WTC11 (cell line): ENCODE measurements at regions not wholly inside any gene's neighbourhood (a gene's known extent, or its start where the extent isn't known, plus 50 kb on each side); places are given as distances from the start of the nearest gene placed in this dataset.

ENCODE experiments used
- ATAC-seq: fragments of 200-7000 bp; cut with Tn5 transposase; 2 replicates; pipeline ENCODE4 v1.10.0; 2021; ENCODE audit warnings: mild to moderate bottlenecking, moderate library complexity
- CTCF ChIA-PET: fragments of 300-600 bp; sonication (Branson Sonifier 250); formaldehyde crosslinking; loops from one replicate; lab custom pipeline; 2021; ENCODE audit warnings: antibody characterized with exemption; lab: Charles Lee
- POLR2A ChIA-PET: fragments of 350-600 bp; sonication (Branson Sonifier 250); formaldehyde crosslinking; loops from one replicate; lab custom pipeline; 2021; ENCODE audit warnings: antibody characterized with exemption; lab: Charles Lee
- DNase-seq: peaks from one replicate; pipeline ENCODE4 v3.0.0; 2021; ENCODE audit warnings: low spot score
- H3K27ac Mint-ChIP-seq: 2 replicates; pipeline ENCODE4 v1.8.0; 2021; ENCODE audit warnings: mixed read lengths
- H3K27me3 Mint-ChIP-seq: 2 replicates; pipeline ENCODE4 v1.8.0; 2021; ENCODE audit warnings: low read depth, mild to moderate bottlenecking, moderate library complexity, mixed read lengths
- H3K36me3 Mint-ChIP-seq: 2 replicates; pipeline ENCODE4 v1.8.0; 2021; ENCODE audit warnings: mixed read lengths
- H3K4me1 Mint-ChIP-seq: 2 replicates; pipeline ENCODE4 v1.8.0; 2022; ENCODE audit warnings: mixed read lengths
- H3K4me3 Mint-ChIP-seq: 2 replicates; pipeline ENCODE4 v1.8.0; 2021; ENCODE audit warnings: mild to moderate bottlenecking, moderate library complexity, mixed read lengths
- H3K9me3 Mint-ChIP-seq: 2 replicates; pipeline ENCODE4 v1.8.0; 2021; ENCODE audit warnings: mixed read lengths
- ATF2 ChIP-seq: sonication (generic); formaldehyde crosslinking; IDR thresholded peaks from 2 replicates; pipeline ENCODE4 v1.8.1; 2022; ENCODE audit warnings: low read depth, missing genetic modification reagents, borderline replicate concordance
- ATF6 ChIP-seq: sonication (generic); formaldehyde crosslinking; IDR thresholded peaks from 2 replicates; pipeline ENCODE4 v1.8.1; 2023; ENCODE audit warnings: mild to moderate bottlenecking, missing genetic modification reagents
- CTCF ChIP-seq: fragments of 200-600 bp; IDR thresholded peaks from 2 replicates; pipeline ENCODE4 v1.8.0; 2022; ENCODE audit warnings: antibody characterized with exemption
- FOXK1 ChIP-seq: sonication (generic); formaldehyde crosslinking; IDR thresholded peaks from 2 replicates; pipeline ENCODE4 v1.8.0; 2022; ENCODE audit warnings: mild to moderate bottlenecking, moderate library complexity, missing genetic modification reagents
- HMGA2 ChIP-seq: fragments of 250-450 bp; sonication (Bioruptor Pico); IDR thresholded peaks from 2 replicates; pipeline ENCODE4 v1.4.0; 2021; ENCODE audit warnings: mild to moderate bottlenecking, moderate library complexity
- IRF2 ChIP-seq: sonication (generic); formaldehyde crosslinking; IDR thresholded peaks from 2 replicates; pipeline ENCODE4 v1.8.0; 2022; ENCODE audit warnings: low read depth, missing genetic modification reagents, borderline replicate concordance
- NFE2L1 ChIP-seq: sonication (generic); formaldehyde crosslinking; IDR thresholded peaks from 2 replicates; pipeline ENCODE4 v1.8.1; 2023; ENCODE audit warnings: missing genetic modification reagents
- ZNF232 ChIP-seq: sonication (generic); formaldehyde crosslinking; IDR thresholded peaks from 2 replicates; pipeline ENCODE4 v1.8.0; 2022; ENCODE audit warnings: mild to moderate bottlenecking, missing genetic modification reagents
- ZNF396 ChIP-seq: fragments of 250-450 bp; sonication (Bioruptor Pico); IDR thresholded peaks from 2 replicates; pipeline ENCODE4 v1.8.0; 2021; ENCODE audit warnings: mild to moderate bottlenecking, moderate library complexity, borderline replicate concordance
- ZNF425 ChIP-seq: fragments of 250-450 bp; sonication (Bioruptor Pico); conservative IDR thresholded peaks from 2 replicates; pipeline ENCODE4 v1.9.0; 2021; ENCODE audit warnings: mild to moderate bottlenecking
- TF ChIP-seq, protein P1 (sequence below): sonication (generic); formaldehyde crosslinking; IDR thresholded peaks from 2 replicates; pipeline ENCODE4 v1.8.1; 2023; ENCODE audit warnings: mild to moderate bottlenecking, missing genetic modification reagents, moderate library complexity
- TF ChIP-seq, protein P2 (sequence below): fragments of 250-450 bp; sonication (Bioruptor Pico); IDR thresholded peaks from 2 replicates; pipeline ENCODE4 v1.9.0; 2021; ENCODE audit warnings: mild to moderate bottlenecking, borderline replicate concordance
- TF ChIP-seq, protein P3 (sequence below): fragments of 250-450 bp; sonication (Bioruptor Pico); IDR thresholded peaks from 2 replicates; pipeline ENCODE4 v1.9.0; 2021; ENCODE audit warnings: moderate library complexity, mild to moderate bottlenecking, inconsistent platforms, borderline replicate concordance

- no peak for TF ChIP-seq CTCF
- no peak for TF ChIP-seq HMGA2
- TF ChIP-seq NFE2L1: no peak
- no peak for TF ChIP-seq ZNF425 (CRISPR knock-in tag)
- TF ChIP-seq, protein P1, sequence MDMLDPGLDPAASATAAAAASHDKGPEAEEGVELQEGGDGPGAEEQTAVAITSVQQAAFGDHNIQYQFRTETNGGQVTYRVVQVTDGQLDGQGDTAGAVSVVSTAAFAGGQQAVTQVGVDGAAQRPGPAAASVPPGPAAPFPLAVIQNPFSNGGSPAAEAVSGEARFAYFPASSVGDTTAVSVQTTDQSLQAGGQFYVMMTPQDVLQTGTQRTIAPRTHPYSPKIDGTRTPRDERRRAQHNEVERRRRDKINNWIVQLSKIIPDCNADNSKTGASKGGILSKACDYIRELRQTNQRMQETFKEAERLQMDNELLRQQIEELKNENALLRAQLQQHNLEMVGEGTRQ (CRISPR knock-in tag): no peak
- no peak for TF ChIP-seq ATF2 (CRISPR knock-in tag)
- TF ChIP-seq, protein P2, sequence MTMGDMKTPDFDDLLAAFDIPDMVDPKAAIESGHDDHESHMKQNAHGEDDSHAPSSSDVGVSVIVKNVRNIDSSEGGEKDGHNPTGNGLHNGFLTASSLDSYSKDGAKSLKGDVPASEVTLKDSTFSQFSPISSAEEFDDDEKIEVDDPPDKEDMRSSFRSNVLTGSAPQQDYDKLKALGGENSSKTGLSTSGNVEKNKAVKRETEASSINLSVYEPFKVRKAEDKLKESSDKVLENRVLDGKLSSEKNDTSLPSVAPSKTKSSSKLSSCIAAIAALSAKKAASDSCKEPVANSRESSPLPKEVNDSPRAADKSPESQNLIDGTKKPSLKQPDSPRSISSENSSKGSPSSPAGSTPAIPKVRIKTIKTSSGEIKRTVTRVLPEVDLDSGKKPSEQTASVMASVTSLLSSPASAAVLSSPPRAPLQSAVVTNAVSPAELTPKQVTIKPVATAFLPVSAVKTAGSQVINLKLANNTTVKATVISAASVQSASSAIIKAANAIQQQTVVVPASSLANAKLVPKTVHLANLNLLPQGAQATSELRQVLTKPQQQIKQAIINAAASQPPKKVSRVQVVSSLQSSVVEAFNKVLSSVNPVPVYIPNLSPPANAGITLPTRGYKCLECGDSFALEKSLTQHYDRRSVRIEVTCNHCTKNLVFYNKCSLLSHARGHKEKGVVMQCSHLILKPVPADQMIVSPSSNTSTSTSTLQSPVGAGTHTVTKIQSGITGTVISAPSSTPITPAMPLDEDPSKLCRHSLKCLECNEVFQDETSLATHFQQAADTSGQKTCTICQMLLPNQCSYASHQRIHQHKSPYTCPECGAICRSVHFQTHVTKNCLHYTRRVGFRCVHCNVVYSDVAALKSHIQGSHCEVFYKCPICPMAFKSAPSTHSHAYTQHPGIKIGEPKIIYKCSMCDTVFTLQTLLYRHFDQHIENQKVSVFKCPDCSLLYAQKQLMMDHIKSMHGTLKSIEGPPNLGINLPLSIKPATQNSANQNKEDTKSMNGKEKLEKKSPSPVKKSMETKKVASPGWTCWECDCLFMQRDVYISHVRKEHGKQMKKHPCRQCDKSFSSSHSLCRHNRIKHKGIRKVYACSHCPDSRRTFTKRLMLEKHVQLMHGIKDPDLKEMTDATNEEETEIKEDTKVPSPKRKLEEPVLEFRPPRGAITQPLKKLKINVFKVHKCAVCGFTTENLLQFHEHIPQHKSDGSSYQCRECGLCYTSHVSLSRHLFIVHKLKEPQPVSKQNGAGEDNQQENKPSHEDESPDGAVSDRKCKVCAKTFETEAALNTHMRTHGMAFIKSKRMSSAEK (CRISPR knock-in tag): no peak
- TF ChIP-seq ATF6: no peak
- TF ChIP-seq, all 79 proteins: peak for 0
Measured at GRCh38 chr18:42447688-42448087, 492.7 kb downstream of the PIK3C3 start (continued).

DNA sequence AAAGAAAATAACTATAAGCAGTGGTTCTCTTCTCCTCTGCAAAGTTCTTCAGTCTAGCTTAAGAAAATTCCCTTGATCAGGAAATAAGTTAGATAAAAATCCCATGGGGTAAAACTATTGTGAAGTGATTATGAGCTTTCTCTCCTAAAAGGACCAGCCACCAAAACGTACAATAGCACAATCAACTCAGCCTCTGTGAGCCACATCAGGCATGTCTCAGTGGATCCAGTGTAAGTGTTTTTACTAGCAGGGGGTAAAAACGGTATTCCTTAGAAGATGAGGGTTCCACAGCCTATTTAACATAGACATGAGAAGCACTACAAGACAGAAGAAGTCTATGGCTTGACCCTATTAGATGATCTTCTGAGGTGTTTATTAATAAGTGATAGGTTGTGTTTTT, 503.2 kb downstream of the PIK3C3 start:
- Mint-ChIP-seq H3K27me3 (no peaks in the 10 kb centered on the region; the same call in 1 of the 2 replicates), H3K4me1 (no peaks in the 10 kb centered on the region), H3K27ac (no peak overlapping the region), H3K4me3 (no peak overlapping the region), H3K9me3 (no peaks in the 10 kb centered on the region), H3K36me3 (no peaks in the 10 kb centered on the region)
- POLR2A ChIA-PET: no interaction called here
- CTCF ChIA-PET: interaction anchor here (0.8 kb wide), 1 partner anchor 344 kb away, joined by 3 read pairs; no protein-coding TSS in a partner anchor
- TF ChIP-seq IRF2 (CRISPR knock-in tag) (no peak), ZNF396 (no peak), ZNF232 (no peak), FOXK1 (CRISPR knock-in tag) (no peak)
- TF ChIP-seq, protein P3, sequence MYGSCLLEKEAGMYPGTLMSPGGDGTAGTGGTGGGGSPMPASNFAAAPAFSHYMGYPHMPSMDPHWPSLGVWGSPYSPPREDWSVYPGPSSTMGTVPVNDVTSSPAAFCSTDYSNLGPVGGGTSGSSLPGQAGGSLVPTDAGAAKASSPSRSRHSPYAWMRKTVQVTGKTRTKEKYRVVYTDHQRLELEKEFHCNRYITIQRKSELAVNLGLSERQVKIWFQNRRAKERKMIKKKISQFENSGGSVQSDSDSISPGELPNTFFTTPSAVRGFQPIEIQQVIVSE (CRISPR knock-in tag): no peak
- DNase-seq (no peak), ATAC-seq (no peak)
